RWPE2 (cell line): ENCODE measurements at regions not wholly inside any gene's neighbourhood (a gene's known extent, or its start where the extent isn't known, plus 50 kb on each side); places are given as distances from the start of the nearest gene placed in this dataset.

Experiments used
- ATAC-seq: fragments of 200-7000 bp; cut with Tn5 transposase; 3 replicates; pipeline ENCODE4 v1.9.1; 2021; ENCODE audit warnings: low read depth
- DNase-seq: peaks from one replicate; pipeline ENCODE4 v3.0.0-alpha.2; 2020; ENCODE audit warnings: low spot score
- H3K27ac ChIP-seq: fragments of 450-650 bp; 2 replicates; pipeline ENCODE4 v1.5.1; 2017; ENCODE audit warnings: mild to moderate bottlenecking; ENCODE audit not compliant: poor library complexity, severe bottlenecking
- H3K27me3 ChIP-seq: fragments of 250-450 bp; sonication (Bioruptor Pico); 2 replicates; pipeline ENCODE4 v1.5.1; 2021; ENCODE audit warnings: mild to moderate bottlenecking, moderate library complexity; ENCODE audit not compliant: insufficient read depth, poor library complexity, severe bottlenecking
- H3K36me3 ChIP-seq: fragments of 250-450 bp; sonication (Bioruptor Pico); 2 replicates; pipeline ENCODE4 v1.5.1; 2020; ENCODE audit warnings: low read depth, mild to moderate bottlenecking, moderate library complexity
- H3K4me1 ChIP-seq: fragments of 250-450 bp; sonication (Bioruptor Pico); 2 replicates; pipeline ENCODE4 v1.5.1; 2021; ENCODE audit warnings: mild to moderate bottlenecking, moderate library complexity; ENCODE audit not compliant: insufficient read depth, poor library complexity, severe bottlenecking
- H3K4me3 ChIP-seq: fragments of 250-450 bp; sonication (Bioruptor Pico); 2 replicates; pipeline ENCODE4 v1.5.1; 2021; ENCODE audit warnings: mild to moderate bottlenecking, moderate library complexity; ENCODE audit not compliant: severe bottlenecking
- H3K9me3 ChIP-seq: fragments of 250-450 bp; sonication (Bioruptor Pico); 2 replicates; pipeline ENCODE4 v1.5.1; 2021; ENCODE audit warnings: mild to moderate bottlenecking, moderate library complexity; ENCODE audit not compliant: severe bottlenecking
- TF ChIP-seq, protein P1 (sequence below): fragments of 450-650 bp; IDR thresholded peaks from one replicate; pipeline ENCODE4 v1.5.1; 2017; ENCODE audit warnings: mild to moderate bottlenecking, moderate library complexity; ENCODE audit not compliant: poor library complexity, severe bottlenecking

- H3K4me1 ChIP-seq: no peaks in the 10 kb centered on the region
- no peaks in the 10 kb centered on the region for H3K27me3 ChIP-seq
- DNase-seq (no peak), ATAC-seq (no peak)
- TF ChIP-seq, protein P1, sequence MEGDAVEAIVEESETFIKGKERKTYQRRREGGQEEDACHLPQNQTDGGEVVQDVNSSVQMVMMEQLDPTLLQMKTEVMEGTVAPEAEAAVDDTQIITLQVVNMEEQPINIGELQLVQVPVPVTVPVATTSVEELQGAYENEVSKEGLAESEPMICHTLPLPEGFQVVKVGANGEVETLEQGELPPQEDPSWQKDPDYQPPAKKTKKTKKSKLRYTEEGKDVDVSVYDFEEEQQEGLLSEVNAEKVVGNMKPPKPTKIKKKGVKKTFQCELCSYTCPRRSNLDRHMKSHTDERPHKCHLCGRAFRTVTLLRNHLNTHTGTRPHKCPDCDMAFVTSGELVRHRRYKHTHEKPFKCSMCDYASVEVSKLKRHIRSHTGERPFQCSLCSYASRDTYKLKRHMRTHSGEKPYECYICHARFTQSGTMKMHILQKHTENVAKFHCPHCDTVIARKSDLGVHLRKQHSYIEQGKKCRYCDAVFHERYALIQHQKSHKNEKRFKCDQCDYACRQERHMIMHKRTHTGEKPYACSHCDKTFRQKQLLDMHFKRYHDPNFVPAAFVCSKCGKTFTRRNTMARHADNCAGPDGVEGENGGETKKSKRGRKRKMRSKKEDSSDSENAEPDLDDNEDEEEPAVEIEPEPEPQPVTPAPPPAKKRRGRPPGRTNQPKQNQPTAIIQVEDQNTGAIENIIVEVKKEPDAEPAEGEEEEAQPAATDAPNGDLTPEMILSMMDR: no peak
- H3K27ac ChIP-seq: no peak overlapping the region
- H3K36me3 ChIP-seq: no peaks in the 10 kb centered on the region
- no peak overlapping the region for H3K4me3 ChIP-seq
- H3K9me3 ChIP-seq: no peaks in the 10 kb centered on the region
Measured at GRCh38 chr17:73759734-73760438, 115.6 kb upstream of the SDK2 start.

DNA sequence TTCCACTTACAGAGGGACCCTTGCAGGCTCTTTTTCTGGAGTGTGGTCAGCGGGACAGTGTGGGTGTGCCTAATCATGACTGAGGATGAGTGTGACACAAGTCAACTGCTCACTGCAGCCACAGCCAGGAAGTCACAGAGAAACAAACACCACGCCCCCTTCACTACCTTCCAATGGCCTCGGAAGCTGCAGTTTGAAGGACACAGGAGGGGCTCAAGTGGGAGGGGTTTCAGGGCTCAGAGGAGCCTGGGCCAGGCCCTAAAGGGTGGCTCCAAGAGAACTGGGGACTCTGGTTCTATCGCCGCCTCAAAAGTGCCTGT lies 116.2 kb upstream of the SDK2 start:
- Histone ChIP-seq H3K36me3 (no peaks in the 10 kb centered on the region), H3K27me3 (no peaks in the 10 kb centered on the region), H3K27ac (no peak overlapping the region), H3K4me3 (no peak overlapping the region), H3K4me1 (no peaks in the 10 kb centered on the region), H3K9me3 (no peaks in the 10 kb centered on the region)
- TF ChIP-seq, protein P1: no peak
- ATAC-seq (no peak), DNase-seq (no peak)

DNA sequence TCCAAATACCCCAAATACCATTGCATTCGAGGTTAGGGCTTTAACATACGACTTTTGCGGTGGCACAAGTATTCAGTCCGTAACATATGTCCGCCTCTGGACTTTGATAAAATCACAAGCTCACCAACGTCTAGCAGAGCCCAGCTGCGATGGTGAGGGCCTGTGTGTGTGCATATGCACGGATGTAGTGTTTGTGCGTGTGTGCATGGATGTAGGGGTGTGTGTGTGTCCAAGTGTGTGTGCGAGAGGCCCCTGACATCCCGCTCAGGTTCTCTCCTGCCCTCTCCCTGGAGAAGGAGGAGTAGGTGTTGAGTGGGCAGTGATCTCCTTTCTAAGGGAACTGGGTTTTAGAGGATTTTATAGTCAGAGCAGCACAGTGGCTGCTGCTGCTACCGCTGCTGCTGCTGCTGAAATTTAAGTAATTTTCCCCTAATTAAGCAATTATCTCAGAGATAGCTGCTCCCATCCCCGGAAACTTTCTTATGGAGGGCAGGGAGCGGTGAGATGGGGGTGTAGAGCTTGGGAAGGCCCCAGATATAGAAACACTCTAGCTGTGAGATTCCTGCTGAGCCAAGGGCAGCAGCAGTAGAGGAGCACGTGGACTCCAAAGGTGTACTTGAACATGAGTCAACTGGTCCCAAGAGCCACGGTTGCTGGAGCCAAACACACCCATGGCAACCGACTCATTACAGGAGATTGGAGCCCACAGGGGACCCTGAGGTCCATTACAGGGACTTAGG lies 121.7 kb upstream of the SDK2 start:
- H3K4me1 ChIP-seq: peaks cover 3% of the 10 kb centered on the region
- DNase-seq (no peak), ATAC-seq (no peak)
- H3K27me3 ChIP-seq: no peaks in the 10 kb centered on the region
- no peaks in the 10 kb centered on the region for H3K9me3 ChIP-seq
- H3K27ac ChIP-seq: no peak overlapping the region
- no peaks in the 10 kb centered on the region for H3K36me3 ChIP-seq
- TF ChIP-seq, protein P1: no peak
- H3K4me3 ChIP-seq: no peak overlapping the region

GRCh38 chr17:73767696-73768095 lies 123.5 kb upstream of the SDK2 start:
- DNase-seq: no peak
- no peak for ATAC-seq
- Histone ChIP-seq H3K4me1 (peaks cover 3% of the 10 kb centered on the region), H3K4me3 (no peak overlapping the region), H3K36me3 (no peaks in the 10 kb centered on the region), H3K9me3 (no peaks in the 10 kb centered on the region), H3K27me3 (no peaks in the 10 kb centered on the region), H3K27ac (no peak overlapping the region)
- TF ChIP-seq, protein P1: no peak

DNA sequence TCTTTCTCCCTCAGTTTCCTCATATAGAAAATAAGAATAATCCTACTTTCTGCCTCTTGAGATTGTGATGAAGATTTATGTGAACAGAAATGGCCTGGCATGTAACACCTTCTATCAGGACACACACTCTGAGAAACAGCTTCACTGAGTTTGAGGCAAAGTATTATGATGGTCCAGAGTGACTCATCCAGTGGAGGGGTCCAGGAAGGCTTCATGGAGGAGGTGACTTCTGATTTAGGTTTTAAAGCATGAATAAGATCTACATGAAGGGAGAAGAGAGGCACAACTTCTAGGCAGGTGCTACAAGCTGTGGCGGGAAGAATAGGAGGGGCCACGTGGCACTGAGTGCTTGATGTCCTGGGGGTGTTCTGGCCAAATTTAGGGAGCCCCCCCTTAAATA lies 124.4 kb upstream of the SDK2 start:
- no peak overlapping the region for H3K27ac ChIP-seq
- H3K36me3 ChIP-seq: no peaks in the 10 kb centered on the region
- H3K4me3 ChIP-seq: no peak overlapping the region
- DNase-seq (no peak), ATAC-seq (no peak)
- H3K4me1 ChIP-seq: peaks cover 3% of the 10 kb centered on the region
- TF ChIP-seq, protein P1: no peak
- no peaks in the 10 kb centered on the region for H3K9me3 ChIP-seq
- no peaks in the 10 kb centered on the region for H3K27me3 ChIP-seq
